ENCODE measurements at regions not wholly inside any gene's neighbourhood (a gene's known extent, or its start where the extent isn't known, plus 50 kb on each side); places are given as distances from the start of the nearest gene placed in this dataset.
"Not testable (repeated sequence)": the region's sequence is repeated elsewhere in the genome, so short reads cannot be mapped to it uniquely, and the experiment has no call there.

DNA sequence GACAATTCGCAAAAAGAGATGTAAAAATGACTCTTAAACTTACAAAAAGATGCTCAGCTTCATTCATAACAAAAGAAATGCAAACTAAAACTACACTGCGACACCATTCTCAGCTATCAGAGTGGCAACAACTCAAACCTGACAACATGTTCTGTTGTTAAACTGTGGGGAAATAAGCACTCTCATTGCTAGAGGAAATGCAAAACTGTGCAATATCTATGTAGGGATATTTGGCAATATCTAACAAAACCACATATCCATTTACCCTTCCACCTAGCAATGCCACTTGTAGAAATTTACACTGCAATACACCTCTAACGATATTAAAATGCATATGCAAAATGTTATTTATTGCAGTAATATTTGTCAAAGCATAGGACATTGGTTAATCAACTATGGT, 78.3 kb upstream of the EGFL6 start:
- H3K27ac Mint-ChIP-seq = no peak overlapping the region
- H3K4me1 Mint-ChIP-seq = peaks cover 22% of the 10 kb centered on the region
- ATAC-seq (no peak), DNase-seq (no peak)
- no peaks in the 10 kb centered on the region for H3K9me3 Mint-ChIP-seq (ENCODE audit: low read depth)
- CTCF ChIA-PET = interaction anchor here (4.6 to 4.9 kb wide), 2 partner anchors 399 to 545 kb away, joined by 49 to 65 read pairs; no protein-coding TSS in a partner anchor
- no peak overlapping the region for H3K4me3 Mint-ChIP-seq
- no peaks in the 10 kb centered on the region for H3K27me3 Mint-ChIP-seq
- H3K36me3 Mint-ChIP-seq = no peaks in the 10 kb centered on the region

DNA sequence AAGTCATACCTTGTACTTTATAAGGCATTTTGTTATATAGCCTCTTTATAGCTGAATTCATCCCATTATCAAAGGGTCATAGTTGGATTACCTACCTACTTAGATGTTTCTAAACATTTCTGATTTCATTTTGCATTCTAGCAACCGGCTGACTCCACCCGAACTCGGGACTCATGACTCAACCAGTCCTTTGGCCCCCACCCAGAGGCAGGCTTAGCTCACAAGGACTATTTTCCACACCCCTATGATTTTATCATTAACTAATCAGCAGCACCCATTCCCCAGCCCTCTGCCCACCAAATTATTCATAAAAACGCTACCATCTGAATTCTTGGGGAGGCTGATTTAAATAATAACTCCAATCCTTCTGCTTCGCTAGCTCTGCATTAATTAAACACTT, 79.9 kb upstream of the EGFL6 start:
- H3K27me3 Mint-ChIP-seq = no peaks in the 10 kb centered on the region
- H3K4me3 Mint-ChIP-seq = no peak overlapping the region
- DNase-seq = no peak
- ATAC-seq = no peak
- H3K36me3 Mint-ChIP-seq = no peaks in the 10 kb centered on the region
- H3K9me3 Mint-ChIP-seq (ENCODE audit: low read depth) = no peaks in the 10 kb centered on the region
- CTCF ChIA-PET = interaction anchor here (1.9 to 4.9 kb wide), 3 partner anchors 397 to 543 kb away, joined by 6 to 65 read pairs (median 49); no protein-coding TSS in a partner anchor
- no peak overlapping the region for H3K27ac Mint-ChIP-seq
- peaks cover 23% of the 10 kb centered on the region for H3K4me1 Mint-ChIP-seq

DNA sequence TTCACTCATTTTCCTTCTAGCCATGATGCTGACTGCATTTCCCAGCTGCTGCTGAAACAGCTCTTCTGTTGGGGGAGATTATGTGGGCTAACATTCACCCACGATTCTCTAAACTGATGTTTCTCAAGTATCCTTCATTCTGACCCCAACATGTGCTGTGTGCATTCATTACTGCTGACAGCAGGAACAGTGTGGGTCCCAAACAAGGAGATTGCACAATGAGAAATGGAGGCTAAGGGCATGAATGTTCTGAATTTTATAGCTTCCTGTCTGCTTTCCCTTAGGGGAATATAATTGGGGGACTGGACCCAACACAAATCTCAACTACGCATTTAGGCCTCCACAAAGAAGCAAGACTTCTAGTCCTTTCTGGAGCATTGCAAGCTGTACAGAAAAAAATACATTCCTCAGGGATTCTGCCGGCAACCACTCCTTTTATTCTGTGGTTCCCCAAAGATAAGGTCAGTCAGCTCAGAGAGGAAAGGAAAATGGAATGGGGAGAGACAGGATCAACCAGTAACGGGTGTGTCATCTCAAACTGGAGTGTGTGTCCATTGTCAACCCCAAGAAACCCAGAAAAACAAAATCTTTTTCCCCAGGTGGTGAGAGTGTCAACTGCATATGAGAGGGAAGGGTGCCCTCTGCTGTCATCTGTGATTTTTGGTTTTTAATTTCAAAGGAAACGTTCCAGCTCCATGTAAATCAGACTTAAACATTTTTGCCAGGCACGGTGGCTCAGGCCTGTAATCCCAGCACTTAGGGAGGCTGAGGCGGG, 81.5 kb upstream of the EGFL6 start:
- H3K36me3 Mint-ChIP-seq = no peaks in the 10 kb centered on the region
- peak overlapping the region; percentile 79 for H3K27ac Mint-ChIP-seq
- no peak overlapping the region for H3K4me3 Mint-ChIP-seq
- CTCF ChIA-PET = interaction anchor here (0.5 to 4.9 kb wide), 29 partner anchors 14 to 673 kb away, joined by 3 to 65 read pairs (median 3); no protein-coding TSS in a partner anchor
- H3K9me3 Mint-ChIP-seq (ENCODE audit: low read depth) = no peaks in the 10 kb centered on the region
- DNase-seq = peak; percentile 52
- no peaks in the 10 kb centered on the region for H3K27me3 Mint-ChIP-seq
- peaks cover 20% of the 10 kb centered on the region for H3K4me1 Mint-ChIP-seq
- ATAC-seq = peak; percentile 80

DNA sequence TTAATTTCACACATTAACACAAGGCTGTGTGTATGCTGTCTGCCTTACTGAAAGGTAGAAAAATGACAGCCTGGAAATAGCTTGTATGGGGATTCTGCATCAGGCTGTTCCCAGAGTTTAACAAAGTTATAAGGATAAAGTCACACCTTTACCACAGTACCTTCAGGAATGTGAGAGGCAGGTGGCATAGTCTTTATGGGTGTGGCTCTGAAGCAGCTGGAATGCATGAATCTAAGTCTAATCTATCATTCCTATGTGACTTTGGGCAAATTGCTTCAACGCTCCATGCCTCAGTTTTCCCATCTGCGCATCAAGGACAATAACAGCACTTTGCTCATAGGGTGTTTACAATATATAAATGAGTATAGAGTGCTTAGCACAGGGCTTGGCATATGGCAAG, 84.2 kb upstream of the EGFL6 start:
- peaks cover 20% of the 10 kb centered on the region for H3K4me1 Mint-ChIP-seq
- no peak overlapping the region for H3K4me3 Mint-ChIP-seq
- no peaks in the 10 kb centered on the region for H3K27me3 Mint-ChIP-seq
- peaks cover 1% of the 10 kb centered on the region for H3K9me3 Mint-ChIP-seq (ENCODE audit: low read depth)
- peaks cover 2% of the 10 kb centered on the region for H3K36me3 Mint-ChIP-seq
- CTCF ChIA-PET = interaction anchor here (0.9 to 1.1 kb wide), 2 partner anchors 411 to 538 kb away, joined by 4 to 5 read pairs; no protein-coding TSS in a partner anchor
- DNase-seq = no peak
- no peak overlapping the region for H3K27ac Mint-ChIP-seq
- no peak for ATAC-seq

DNA sequence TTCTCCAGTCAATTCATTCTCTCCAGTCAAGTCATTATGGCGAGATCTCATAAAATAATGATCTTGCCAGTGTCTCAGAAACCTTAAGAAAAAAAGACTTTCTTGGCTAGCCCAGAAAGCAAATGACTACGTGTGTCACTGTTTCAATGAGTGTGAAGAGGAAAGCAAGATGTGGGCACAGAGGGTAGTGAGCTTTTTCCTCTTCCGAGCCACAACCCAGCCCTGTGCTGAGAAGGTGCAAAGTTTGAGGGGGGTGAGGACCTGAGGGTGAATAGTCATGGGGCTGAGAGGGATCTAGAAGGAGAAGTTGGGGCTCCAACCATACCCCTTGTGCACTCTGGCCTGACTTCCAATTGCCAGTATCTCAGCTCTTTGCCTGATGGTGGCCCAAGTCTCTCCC, 85.6 kb upstream of the EGFL6 start:
- CTCF ChIA-PET = interaction anchor here (0.8 to 1.4 kb wide), 2 partner anchors 391 to 537 kb away, joined by 4 to 6 read pairs; no protein-coding TSS in a partner anchor
- Mint-ChIP-seq H3K4me3 (no peak overlapping the region), H3K9me3 (ENCODE audit: low read depth) (peaks cover 1% of the 10 kb centered on the region), H3K4me1 (peaks cover 20% of the 10 kb centered on the region), H3K27ac (no peak overlapping the region), H3K27me3 (no peaks in the 10 kb centered on the region), H3K36me3 (peaks cover 2% of the 10 kb centered on the region)
- ATAC-seq (peak; percentile 47), DNase-seq (no peak)

DNA sequence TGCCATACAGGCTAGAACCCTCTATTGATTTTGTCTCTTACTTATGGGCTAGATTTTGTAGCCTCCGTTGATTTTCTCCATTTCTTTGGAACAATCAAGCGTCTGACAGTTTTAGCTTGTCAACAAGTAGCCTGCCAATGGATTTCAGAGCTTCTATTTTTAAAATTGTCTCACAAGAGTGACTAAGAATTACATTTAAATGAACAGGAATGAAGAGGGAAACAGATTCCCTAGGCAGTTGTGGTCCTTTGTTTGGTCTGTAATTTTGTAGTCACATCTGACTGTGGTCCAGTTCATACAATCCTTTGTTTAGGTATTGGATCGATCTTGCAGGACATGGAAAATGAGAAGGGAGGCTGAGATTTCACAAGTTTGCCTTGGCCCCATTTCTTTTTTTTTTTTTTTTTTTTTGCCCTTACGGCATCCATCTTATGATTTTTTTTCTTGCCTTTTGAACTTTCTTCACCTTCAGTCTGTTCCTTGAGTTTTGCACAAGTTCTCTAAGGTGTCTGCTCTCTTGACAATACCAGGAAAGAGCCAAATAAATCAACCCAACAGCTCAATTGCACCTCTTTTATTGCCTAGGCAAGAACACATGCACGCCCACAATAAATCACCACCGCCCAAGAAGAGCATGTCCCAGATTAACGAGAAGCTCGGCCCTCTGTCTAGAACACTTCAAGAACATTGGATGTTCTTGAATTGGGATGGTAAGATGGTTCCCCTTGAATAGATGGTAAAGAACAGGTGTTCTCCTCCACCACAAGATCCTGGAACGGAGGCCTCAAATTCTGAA, 86.5 kb upstream of the EGFL6 start:
- DNase-seq (no peak), ATAC-seq (no peak)
- no peaks in the 10 kb centered on the region for H3K27me3 Mint-ChIP-seq
- H3K9me3 Mint-ChIP-seq (ENCODE audit: low read depth) = peaks cover 1% of the 10 kb centered on the region
- H3K27ac Mint-ChIP-seq = no peak overlapping the region
- CTCF ChIA-PET = interaction anchor here (0.7 to 1.4 kb wide), 2 partner anchors 186 to 536 kb away, joined by 4 to 6 read pairs; no protein-coding TSS in a partner anchor
- H3K36me3 Mint-ChIP-seq = peaks cover 2% of the 10 kb centered on the region
- peaks cover 17% of the 10 kb centered on the region for H3K4me1 Mint-ChIP-seq
- H3K4me3 Mint-ChIP-seq = no peak overlapping the region

DNA sequence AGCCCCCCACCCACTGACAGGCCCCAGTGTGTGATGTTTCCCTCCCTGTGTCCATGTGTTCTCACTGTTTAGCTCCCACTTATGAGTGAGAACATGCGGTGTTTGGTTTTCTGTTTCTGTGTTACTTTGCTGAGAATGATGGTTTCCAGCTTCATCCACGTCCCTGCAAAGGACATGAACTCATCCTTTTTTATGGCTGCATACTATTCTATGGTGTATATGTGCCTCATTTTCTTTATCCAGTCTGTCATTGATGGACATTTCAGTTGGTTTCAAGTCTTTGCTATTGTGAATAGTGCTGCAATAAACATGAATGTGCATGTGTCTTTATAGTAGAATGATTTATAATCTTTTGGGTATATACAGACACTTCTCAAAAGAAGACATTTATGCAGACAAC, 88.6 kb upstream of the EGFL6 start:
- H3K4me3 Mint-ChIP-seq; H3K4me1 Mint-ChIP-seq; H3K36me3 Mint-ChIP-seq; H3K9me3 Mint-ChIP-seq (ENCODE audit: low read depth); H3K27me3 Mint-ChIP-seq; DNase-seq; H3K27ac Mint-ChIP-seq; CTCF ChIA-PET; ATAC-seq: not testable (repeated sequence)

DNA sequence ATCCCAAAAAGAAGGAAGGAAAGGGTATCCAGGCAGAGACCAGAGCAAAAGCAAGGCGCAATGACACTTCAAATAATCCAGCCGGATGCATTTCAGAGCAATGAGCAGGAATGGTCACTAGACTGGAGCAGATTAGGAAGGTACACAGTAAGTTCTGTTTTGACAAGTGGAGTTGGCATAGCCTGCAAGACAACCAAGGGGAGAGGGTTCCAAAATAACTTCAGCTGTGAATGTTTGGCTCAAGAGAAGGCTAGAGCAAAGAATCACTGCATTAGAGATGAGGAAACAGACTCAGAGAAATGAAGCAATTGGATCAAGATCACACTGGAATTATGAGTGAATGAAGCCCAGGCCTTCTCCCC, 90.0 kb upstream of the EGFL6 start:
- H3K9me3 Mint-ChIP-seq (ENCODE audit: low read depth) = peaks cover 1% of the 10 kb centered on the region
- ATAC-seq (no peak), DNase-seq (no peak)
- H3K36me3 Mint-ChIP-seq = peaks cover 2% of the 10 kb centered on the region
- H3K27ac Mint-ChIP-seq = no peak overlapping the region
- CTCF ChIA-PET = no interaction called here
- H3K27me3 Mint-ChIP-seq = no peaks in the 10 kb centered on the region
- peaks cover 7% of the 10 kb centered on the region for H3K4me1 Mint-ChIP-seq
- no peak overlapping the region for H3K4me3 Mint-ChIP-seq

DNA sequence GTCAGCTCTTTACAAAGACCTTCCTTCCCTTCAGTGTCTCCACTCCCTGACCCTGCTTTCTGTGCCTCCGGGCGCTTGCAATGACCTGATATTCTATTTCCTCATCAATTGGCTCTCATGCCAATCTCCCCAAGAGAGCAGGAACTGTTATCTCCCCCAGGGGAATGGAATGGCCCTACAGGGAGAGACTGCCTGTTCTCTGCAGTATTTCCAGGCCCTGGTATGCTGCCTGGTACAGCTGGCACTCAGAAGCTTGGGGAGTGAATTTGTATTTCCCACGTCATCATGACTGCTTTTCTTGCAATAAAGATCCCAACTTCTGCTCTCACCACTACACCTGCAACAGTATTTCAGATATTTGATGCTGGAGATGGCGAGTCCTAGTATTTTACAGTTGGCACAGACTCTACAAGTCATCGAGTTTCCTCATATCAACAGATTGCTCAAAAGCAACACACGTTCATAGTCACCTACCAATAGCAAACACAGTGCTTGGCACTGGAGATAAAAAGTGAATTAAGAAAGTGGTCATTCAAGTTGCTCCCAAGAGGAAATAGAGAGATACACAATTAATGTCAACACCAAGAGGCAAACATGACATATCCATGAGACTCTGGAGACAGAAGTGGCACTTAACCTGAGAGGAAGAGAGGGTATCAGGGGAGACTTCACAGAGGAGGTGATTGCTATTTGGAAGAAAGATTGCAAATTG, 90.5 kb upstream of the EGFL6 start:
- Mint-ChIP-seq H3K4me1 (peaks cover 11% of the 10 kb centered on the region), H3K36me3 (peaks cover 2% of the 10 kb centered on the region), H3K9me3 (ENCODE audit: low read depth) (peaks cover 1% of the 10 kb centered on the region), H3K4me3 (no peak overlapping the region), H3K27ac (no peak overlapping the region), H3K27me3 (no peaks in the 10 kb centered on the region)
- no peak for DNase-seq
- no peak for ATAC-seq
- CTCF ChIA-PET = no interaction called here

DNA sequence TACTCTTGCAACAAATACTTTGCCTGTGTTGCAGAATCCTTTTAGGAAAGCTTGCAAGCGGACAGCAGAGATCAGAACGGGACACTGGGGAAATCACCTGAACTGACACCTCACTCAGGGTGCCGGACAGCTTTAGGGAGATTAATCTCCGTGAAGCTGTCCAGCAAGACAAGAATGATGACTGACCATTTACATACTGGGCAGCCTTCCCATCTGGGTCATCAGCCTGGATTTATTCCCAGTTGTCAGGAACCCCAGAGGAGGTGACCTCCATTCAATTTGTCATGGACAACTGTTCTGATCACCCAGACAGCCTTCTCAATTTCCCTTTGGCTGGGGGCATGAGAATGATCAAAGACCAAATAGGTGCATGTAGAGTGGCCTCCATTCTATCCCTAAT, 93.0 kb upstream of the EGFL6 start:
- CTCF ChIA-PET = interaction anchor here (1.0 kb wide), 1 partner anchor 384 kb away, joined by 3 read pairs; no protein-coding TSS in a partner anchor
- Mint-ChIP-seq H3K36me3 (peaks cover 2% of the 10 kb centered on the region), H3K27me3 (no peaks in the 10 kb centered on the region), H3K4me1 (peaks cover 17% of the 10 kb centered on the region), H3K9me3 (ENCODE audit: low read depth) (peaks cover 1% of the 10 kb centered on the region), H3K27ac (no peak overlapping the region), H3K4me3 (no peak overlapping the region)
- no peak for DNase-seq
- no peak for ATAC-seq

DNA sequence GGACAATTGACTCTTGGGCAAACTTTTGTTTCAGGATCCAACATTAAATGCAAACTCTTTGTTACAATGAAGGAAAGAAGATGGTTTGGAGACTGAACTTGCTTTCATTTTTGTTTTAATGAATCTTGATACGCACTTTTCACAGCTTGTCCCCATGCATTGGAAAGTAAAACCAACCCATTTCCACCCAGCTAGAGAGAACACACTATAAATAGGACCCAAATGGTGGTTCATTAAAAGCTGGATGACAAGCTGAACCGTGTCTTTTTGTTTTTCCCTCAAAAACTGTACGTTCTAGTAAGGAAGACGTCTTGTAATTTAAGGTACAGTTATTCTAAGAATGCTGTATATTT, 95.3 kb upstream of the EGFL6 start:
- Mint-ChIP-seq H3K4me1 (peaks cover 24% of the 10 kb centered on the region), H3K27ac (peak overlapping the region; percentile 85), H3K27me3 (no peaks in the 10 kb centered on the region), H3K36me3 (no peaks in the 10 kb centered on the region), H3K4me3 (peak overlapping the region; percentile 64), H3K9me3 (ENCODE audit: low read depth) (no peaks in the 10 kb centered on the region)
- CTCF ChIA-PET = interaction anchor here (1.1 kb wide), 1 partner anchor 527 kb away, joined by 6 read pairs; no protein-coding TSS in a partner anchor
- ATAC-seq (peak; percentile 70), DNase-seq (no peak)

DNA sequence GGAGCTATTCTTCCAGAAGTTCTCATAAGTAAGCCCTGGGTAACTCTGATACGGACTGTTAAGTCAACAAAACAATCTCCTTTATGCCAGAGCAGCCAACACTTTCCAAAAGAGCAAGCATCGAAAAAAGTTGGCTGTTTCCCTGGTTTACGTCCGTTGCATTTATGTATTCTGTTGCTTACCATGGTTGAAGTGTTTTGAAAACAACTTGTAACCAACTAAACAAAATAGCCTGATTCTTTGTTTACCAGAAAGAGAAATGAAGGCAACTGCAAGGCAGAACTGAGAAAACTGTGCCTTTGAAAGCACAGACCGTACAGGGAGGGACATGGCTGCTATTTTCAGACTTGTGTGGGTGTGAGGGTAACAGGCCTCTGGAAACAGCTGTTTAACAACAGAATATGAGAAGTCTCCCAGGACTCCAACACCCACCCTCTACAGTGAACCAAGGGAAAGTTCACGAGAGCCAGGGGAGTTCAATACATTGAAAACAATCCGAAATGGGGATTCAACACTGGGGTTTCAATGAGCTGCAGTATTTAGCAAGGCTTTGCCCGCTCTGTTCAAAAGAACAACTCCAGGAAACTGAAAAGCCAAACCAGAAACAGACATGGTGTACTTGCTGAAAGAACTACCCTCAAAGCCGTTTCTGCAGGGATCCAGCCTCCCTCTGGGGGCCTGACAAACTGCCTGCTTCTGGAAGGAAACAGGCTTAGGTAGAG, 95.8 kb upstream of the EGFL6 start:
- peak overlapping the region; percentile 64 for H3K4me3 Mint-ChIP-seq
- H3K27me3 Mint-ChIP-seq = no peaks in the 10 kb centered on the region
- DNase-seq (peak; percentile 42), ATAC-seq (peak; percentile 53)
- H3K4me1 Mint-ChIP-seq = peaks cover 24% of the 10 kb centered on the region
- H3K36me3 Mint-ChIP-seq = no peaks in the 10 kb centered on the region
- no peaks in the 10 kb centered on the region for H3K9me3 Mint-ChIP-seq (ENCODE audit: low read depth)
- peak overlapping the region; percentile 85 for H3K27ac Mint-ChIP-seq
- CTCF ChIA-PET = interaction anchor here (0.6 to 1.1 kb wide), 3 partner anchors 15 to 527 kb away, joined by 3 to 6 read pairs (median 4); no protein-coding TSS in a partner anchor

All from activated CD8-positive, alpha-beta memory T cell treated with anti-CD3 and anti-CD28 coated beads, Interleukin-2, amount 10 ng/mL, durations not matched to agents 7 days and 5 days (primary cell).